ENCODE measurements at regions not wholly inside any gene's neighbourhood (a gene's known extent, or its start where the extent isn't known, plus 50 kb on each side); places are given as distances from the start of the nearest gene placed in this dataset.

- Mint-ChIP-seq H3K4me3 (no peak overlapping the region), H3K27me3 (no peaks in the 10 kb centered on the region), H3K9me3 (ENCODE audit: insufficient read depth) (peaks cover 4% of the 10 kb centered on the region), H3K4me1 (no peaks in the 10 kb centered on the region), H3K27ac (no peak overlapping the region)
- ChIA-PET CTCF (no interaction called here), POLR2A (no interaction called here)
- Histone ChIP-seq H3K9me3 (ENCODE audit: control extremely low read depth in 1 of 3, control insufficient read depth in 2 of 3, insufficient read depth in 1 of 3, low read length in 2 of 3) (peaks cover 0 to 3% (median 0%) of the 10 kb centered on the region in 3 donors), H4K20me1 (ENCODE audit: control insufficient read depth, insufficient read depth, low read length, poor library complexity, severe bottlenecking) (no peaks in the 10 kb centered on the region), H2AFZ (ENCODE audit: insufficient read depth, low read depth, low read length, poor library complexity, severe bottlenecking) (no peak overlapping the region), H3K4me2 (replicated peaks; ENCODE audit: low read depth, low read length, poor library complexity, severe bottlenecking) (no peak overlapping the region), H3K27ac (ENCODE audit: low read length in 2 of 2) (no peak overlapping the region), H3K9ac (ENCODE audit: low read length) (no peak overlapping the region), H3K27me3 (replicated peaks in 1 of 4; ENCODE audit: control extremely low read depth in 1 of 4, control insufficient read depth in 3 of 4, insufficient read depth in 4 of 4, low read length in 3 of 4) (no peaks in the 10 kb centered on the region), H3K4me3 (ENCODE audit: control extremely low read depth in 1 of 5, extremely low read depth in 1 of 5, insufficient read depth in 1 of 5, low read depth in 2 of 5, low read length in 4 of 5) (no peak overlapping the region), H3K4me1 (ENCODE audit: control insufficient read depth in 2 of 2, insufficient read depth in 2 of 2, low read length in 2 of 2) (no peaks in the 10 kb centered on the region), H3K36me3 (replicated peaks in 1 of 2; ENCODE audit: control extremely low read depth in 1 of 2, control insufficient read depth in 1 of 2, extremely low read depth in 1 of 2, insufficient read depth in 2 of 2, low read length in 1 of 2) (no peaks in the 10 kb centered on the region), H3K79me2 (ENCODE audit: control insufficient read depth, insufficient read depth, low read length) (no peaks in the 10 kb centered on the region)
- DNase-seq, result no peak
- no peak for ATAC-seq (ENCODE audit: low read depth)
- intact Hi-C loops (cut with micrococcal nuclease), result no loop called here
- no peak for TF ChIP-seq EZH2 (IDR thresholded peaks at IDR 0.05; ENCODE audit: borderline replicate concordance, insufficient read depth, low read depth, low read length, poor library complexity, severe bottlenecking)
- TF ChIP-seq CTCF (IDR thresholded peaks at IDR 0.05), result no peak
- whole genome bisulfite sequencing (ENCODE audit: insufficient coverage), result no CpG with 5 or more reads among the region's 1 CpG
Observed at GRCh38 chr4:30399476-30399875, 320.7 kb upstream of the PCDH7 start.

GRCh38 chr4:30402276-30402675 lies 317.9 kb upstream of the PCDH7 start:
- ATAC-seq (ENCODE audit: low read depth), result no peak
- H2AFZ ChIP-seq (ENCODE audit: insufficient read depth, low read depth, low read length, poor library complexity, severe bottlenecking), result no peak overlapping the region
- no peak overlapping the region for H3K4me3 ChIP-seq (ENCODE audit: control extremely low read depth in 1 of 5, extremely low read depth in 1 of 5, insufficient read depth in 1 of 5, low read depth in 2 of 5, low read length in 4 of 5)
- H3K27me3 Mint-ChIP-seq, result no peaks in the 10 kb centered on the region
- no peak overlapping the region for H3K27ac Mint-ChIP-seq
- H3K4me1 ChIP-seq (ENCODE audit: control insufficient read depth in 2 of 2, insufficient read depth in 2 of 2, low read length in 2 of 2), result no peaks in the 10 kb centered on the region
- CTCF ChIA-PET, result no interaction called here
- peaks cover 0 to 8% (median 3%) of the 10 kb centered on the region in 3 donors for H3K9me3 ChIP-seq (ENCODE audit: control extremely low read depth in 1 of 3, control insufficient read depth in 2 of 3, insufficient read depth in 1 of 3, low read length in 2 of 3)
- intact Hi-C loops (cut with micrococcal nuclease), result no loop called here
- no peak for DNase-seq
- H3K4me2 ChIP-seq (replicated peaks; ENCODE audit: low read depth, low read length, poor library complexity, severe bottlenecking), result no peak overlapping the region
- H3K4me3 Mint-ChIP-seq, result no peak overlapping the region
- H3K9ac ChIP-seq (ENCODE audit: low read length), result no peak overlapping the region
- H3K9me3 Mint-ChIP-seq (ENCODE audit: insufficient read depth), result peaks cover 4% of the 10 kb centered on the region
- TF ChIP-seq CTCF (IDR thresholded peaks at IDR 0.05) (no peak), EZH2 (IDR thresholded peaks at IDR 0.05; ENCODE audit: borderline replicate concordance, insufficient read depth, low read depth, low read length, poor library complexity, severe bottlenecking) (no peak)
- H3K4me1 Mint-ChIP-seq, result no peaks in the 10 kb centered on the region
- H3K36me3 ChIP-seq (replicated peaks in 1 of 2; ENCODE audit: control extremely low read depth in 1 of 2, control insufficient read depth in 1 of 2, extremely low read depth in 1 of 2, insufficient read depth in 2 of 2, low read length in 1 of 2), result no peaks in the 10 kb centered on the region
- no peaks in the 10 kb centered on the region for H3K79me2 ChIP-seq (ENCODE audit: control insufficient read depth, insufficient read depth, low read length)
- no CpG with 5 or more reads among the region's 2 CpGs for WGBS (ENCODE audit: insufficient coverage)
- POLR2A ChIA-PET, result no interaction called here
- H3K27ac ChIP-seq (ENCODE audit: low read length in 2 of 2), result no peak overlapping the region
- H3K27me3 ChIP-seq (replicated peaks in 1 of 4; ENCODE audit: control extremely low read depth in 1 of 4, control insufficient read depth in 3 of 4, insufficient read depth in 4 of 4, low read length in 3 of 4), result no peaks in the 10 kb centered on the region
- no peaks in the 10 kb centered on the region for H4K20me1 ChIP-seq (ENCODE audit: control insufficient read depth, insufficient read depth, low read length, poor library complexity, severe bottlenecking)

All from B cell (primary cell).